Esophagus muscularis mucosa (tissue), 3 donors: ENCODE measurements at regions not wholly inside any gene's neighbourhood (a gene's known extent, or its start where the extent isn't known, plus 50 kb on each side); places are given as distances from the start of the nearest gene placed in this dataset.

ENCODE experiments used
- POLR2A ChIP-seq: fragments of 450-650 bp; IDR thresholded peaks from one replicate; pipeline ENCODE4 v1.6.1; 2017; ENCODE audit warnings: antibody characterized with exemption, moderate library complexity, mild to moderate bottlenecking, low read depth
- POLR2AphosphoS5 ChIP-seq, 2 donors: sonication (generic); formaldehyde crosslinking; IDR thresholded peaks; one replicate each; pipeline ENCODE4 v1.6.1; 2017; ENCODE audit warnings: antibody characterized with exemption in 2 of 2
- TF ChIP-seq, protein P1 (sequence below), 3 experiments: fragments of 200-600 bp in 2 of 3; fragments of 450-650 bp in 1 of 3; sonication (generic) in 2 of 3; IDR thresholded peaks; one replicate each; pipeline ENCODE4 v1.5.1; 2017 to 2019; ENCODE audit warnings: antibody characterized with exemption in 3 of 3, mild to moderate bottlenecking in 2 of 3, moderate library complexity in 1 of 3

DNA sequence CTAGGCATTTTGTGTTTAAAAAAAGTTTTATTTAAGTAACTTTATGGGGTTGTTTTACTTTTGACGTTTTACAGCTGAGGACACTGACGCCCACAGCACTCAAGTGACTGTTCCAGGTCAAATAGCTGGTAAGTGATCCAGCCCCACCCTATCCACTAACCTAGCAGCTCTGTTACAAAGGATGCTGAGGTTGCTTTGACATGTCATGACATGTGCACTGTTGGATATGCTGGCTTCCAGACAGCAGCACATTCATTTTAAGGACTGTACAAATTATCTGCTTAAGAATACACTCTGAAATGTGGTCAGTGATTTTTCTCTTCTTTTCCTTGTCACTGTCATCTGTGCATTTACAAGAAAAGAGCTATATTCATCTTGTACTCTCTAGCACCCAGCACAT lies 417.5 kb downstream of the ZEB2 start:
- TF ChIP-seq, protein P1, sequence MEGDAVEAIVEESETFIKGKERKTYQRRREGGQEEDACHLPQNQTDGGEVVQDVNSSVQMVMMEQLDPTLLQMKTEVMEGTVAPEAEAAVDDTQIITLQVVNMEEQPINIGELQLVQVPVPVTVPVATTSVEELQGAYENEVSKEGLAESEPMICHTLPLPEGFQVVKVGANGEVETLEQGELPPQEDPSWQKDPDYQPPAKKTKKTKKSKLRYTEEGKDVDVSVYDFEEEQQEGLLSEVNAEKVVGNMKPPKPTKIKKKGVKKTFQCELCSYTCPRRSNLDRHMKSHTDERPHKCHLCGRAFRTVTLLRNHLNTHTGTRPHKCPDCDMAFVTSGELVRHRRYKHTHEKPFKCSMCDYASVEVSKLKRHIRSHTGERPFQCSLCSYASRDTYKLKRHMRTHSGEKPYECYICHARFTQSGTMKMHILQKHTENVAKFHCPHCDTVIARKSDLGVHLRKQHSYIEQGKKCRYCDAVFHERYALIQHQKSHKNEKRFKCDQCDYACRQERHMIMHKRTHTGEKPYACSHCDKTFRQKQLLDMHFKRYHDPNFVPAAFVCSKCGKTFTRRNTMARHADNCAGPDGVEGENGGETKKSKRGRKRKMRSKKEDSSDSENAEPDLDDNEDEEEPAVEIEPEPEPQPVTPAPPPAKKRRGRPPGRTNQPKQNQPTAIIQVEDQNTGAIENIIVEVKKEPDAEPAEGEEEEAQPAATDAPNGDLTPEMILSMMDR (IDR thresholded peaks at IDR 0.05) = no peak
- TF ChIP-seq POLR2A (no peak), POLR2AphosphoS5 (IDR thresholded peaks at IDR 0.05) (no peak)
